ENCODE measurements at regions not wholly inside any gene's neighbourhood (a gene's known extent, or its start where the extent isn't known, plus 50 kb on each side); places are given as distances from the start of the nearest gene placed in this dataset.

- no peak overlapping the region for H3K27ac Mint-ChIP-seq
- Histone ChIP-seq H3K9me3 (ENCODE audit: control insufficient read depth, insufficient read depth, low read length) (no peaks in the 10 kb centered on the region), H3K4me3 (ENCODE audit: low read length) (no peak overlapping the region), H3K36me3 (ENCODE audit: control insufficient read depth, insufficient read depth, low read length) (no peaks in the 10 kb centered on the region), H3K4me1 (ENCODE audit: control insufficient read depth, insufficient read depth, low read length) (no peaks in the 10 kb centered on the region), H3K27me3 (ENCODE audit: control insufficient read depth, insufficient read depth, low read length) (no peaks in the 10 kb centered on the region), H3K27ac (ENCODE audit: low read length) (no peak overlapping the region)
- peaks cover 0 to 3% of the 10 kb centered on the region in 2 donors for H3K4me1 Mint-ChIP-seq
- H3K4me3 Mint-ChIP-seq: no peak overlapping the region
- 93% methylated on average over 7 of the region's 7 CpGs for WGBS (ENCODE audit: insufficient coverage)
- ATAC-seq: no peak
- TF ChIP-seq, protein P1, sequence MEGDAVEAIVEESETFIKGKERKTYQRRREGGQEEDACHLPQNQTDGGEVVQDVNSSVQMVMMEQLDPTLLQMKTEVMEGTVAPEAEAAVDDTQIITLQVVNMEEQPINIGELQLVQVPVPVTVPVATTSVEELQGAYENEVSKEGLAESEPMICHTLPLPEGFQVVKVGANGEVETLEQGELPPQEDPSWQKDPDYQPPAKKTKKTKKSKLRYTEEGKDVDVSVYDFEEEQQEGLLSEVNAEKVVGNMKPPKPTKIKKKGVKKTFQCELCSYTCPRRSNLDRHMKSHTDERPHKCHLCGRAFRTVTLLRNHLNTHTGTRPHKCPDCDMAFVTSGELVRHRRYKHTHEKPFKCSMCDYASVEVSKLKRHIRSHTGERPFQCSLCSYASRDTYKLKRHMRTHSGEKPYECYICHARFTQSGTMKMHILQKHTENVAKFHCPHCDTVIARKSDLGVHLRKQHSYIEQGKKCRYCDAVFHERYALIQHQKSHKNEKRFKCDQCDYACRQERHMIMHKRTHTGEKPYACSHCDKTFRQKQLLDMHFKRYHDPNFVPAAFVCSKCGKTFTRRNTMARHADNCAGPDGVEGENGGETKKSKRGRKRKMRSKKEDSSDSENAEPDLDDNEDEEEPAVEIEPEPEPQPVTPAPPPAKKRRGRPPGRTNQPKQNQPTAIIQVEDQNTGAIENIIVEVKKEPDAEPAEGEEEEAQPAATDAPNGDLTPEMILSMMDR (IDR thresholded peaks at IDR 0.05): no peak
- H3K9me3 Mint-ChIP-seq: no peaks in the 10 kb centered on the region
- peaks cover 0 to 6% of the 10 kb centered on the region in 2 donors for H3K27me3 Mint-ChIP-seq (ENCODE audit: low read depth in 2 of 2)
- DNase-seq: no peak
- H3K36me3 Mint-ChIP-seq: no peaks in the 10 kb centered on the region
- intact Hi-C loops (cut with micrococcal nuclease): no loop called here
Measured at GRCh38 chr18:25853691-25854433, 236.6 kb downstream of the SS18 start.

GRCh38 chr18:25843791-25844190 is 246.6 kb downstream of the SS18 start:
- DNase-seq: peak in 1 of 2 donors; percentile 3
- WGBS (ENCODE audit: insufficient coverage): 30% methylated on average over 3 of the region's 3 CpGs
- peak; percentile 44 to 96 (median 52) for ATAC-seq

GRCh38 chr18:25842665-25843064 is 247.7 kb downstream of the SS18 start:
- Mint-ChIP-seq H3K27me3 (ENCODE audit: low read depth in 2 of 2) (peaks cover 0 to 8% of the 10 kb centered on the region in 2 donors), H3K4me1 (peaks cover 11 to 26% of the 10 kb centered on the region in 2 donors), H3K36me3 (no peaks in the 10 kb centered on the region), H3K9me3 (peaks cover 0 to 3% of the 10 kb centered on the region in 2 donors), H3K27ac (no peak overlapping the region), H3K4me3 (no peak overlapping the region)
- WGBS (ENCODE audit: insufficient coverage): 0% methylated on average over 1 of the region's 1 CpG
- intact Hi-C loops (cut with micrococcal nuclease): no loop called here
- no peak for DNase-seq
- Histone ChIP-seq H3K36me3 (ENCODE audit: control insufficient read depth, insufficient read depth, low read length) (no peaks in the 10 kb centered on the region), H3K4me3 (ENCODE audit: low read length) (no peak overlapping the region), H3K27me3 (ENCODE audit: control insufficient read depth, insufficient read depth, low read length) (no peaks in the 10 kb centered on the region), H3K4me1 (ENCODE audit: control insufficient read depth, insufficient read depth, low read length) (peaks cover 3% of the 10 kb centered on the region), H3K27ac (ENCODE audit: low read length) (no peak overlapping the region), H3K9me3 (ENCODE audit: control insufficient read depth, insufficient read depth, low read length) (no peaks in the 10 kb centered on the region)
- no peak for ATAC-seq
- TF ChIP-seq, protein P1 (IDR thresholded peaks at IDR 0.05): no peak

More at GRCh38 chr18:25843791-25844190, 246.6 kb downstream of the SS18 start:
- no peak overlapping the region for H3K27ac ChIP-seq (ENCODE audit: low read length)
- no peaks in the 10 kb centered on the region for H3K27me3 ChIP-seq (ENCODE audit: control insufficient read depth, insufficient read depth, low read length)
- intact Hi-C loops (cut with micrococcal nuclease): no loop called here
- TF ChIP-seq, protein P1 (IDR thresholded peaks at IDR 0.05): no peak
- H3K36me3 ChIP-seq (ENCODE audit: control insufficient read depth, insufficient read depth, low read length): no peaks in the 10 kb centered on the region
- Mint-ChIP-seq H3K27me3 (ENCODE audit: low read depth in 2 of 2) (peaks cover 0 to 8% of the 10 kb centered on the region in 2 donors), H3K4me3 (peak overlapping the region; percentile 4), H3K36me3 (no peaks in the 10 kb centered on the region), H3K27ac (peak overlapping the region in 1 of 2 donors; percentile 6), H3K4me1 (peaks cover 11 to 28% of the 10 kb centered on the region in 2 donors), H3K9me3 (peaks cover 0 to 3% of the 10 kb centered on the region in 2 donors)
- H3K9me3 ChIP-seq (ENCODE audit: control insufficient read depth, insufficient read depth, low read length): no peaks in the 10 kb centered on the region
- peaks cover 3% of the 10 kb centered on the region for H3K4me1 ChIP-seq (ENCODE audit: control insufficient read depth, insufficient read depth, low read length)
- H3K4me3 ChIP-seq (ENCODE audit: low read length): no peak overlapping the region

Data from natural killer cell (primary cell).